DND-41 (cell line): ENCODE measurements at regions not wholly inside any gene's neighbourhood (a gene's known extent, or its start where the extent isn't known, plus 50 kb on each side); places are given as distances from the start of the nearest gene placed in this dataset.

Source experiments
- ATAC-seq: fragments of 200-7000 bp; cut with Tn5 transposase; 3 replicates; pipeline ENCODE4 v1.9.1; 2021; ENCODE audit warnings: low read depth; ENCODE audit not compliant: insufficient read depth
- DNase-seq: peaks from one replicate; pipeline ENCODE4 v3.0.0-alpha.2; 2020
- H2AFZ ChIP-seq: 2 replicates; pipeline ENCODE4 v1.6.0; 2012; ENCODE audit warnings: low read depth, low read length
- H3K27ac ChIP-seq: 2 replicates; pipeline ENCODE4 v1.5.1; 2012; ENCODE audit warnings: low read length, inconsistent platforms
- H3K27me3 ChIP-seq: fragments of 200-600 bp; sonication (generic); 2 replicates; pipeline ENCODE4 v1.6.0; 2012; ENCODE audit warnings: low read length, mild to moderate bottlenecking, inconsistent platforms; ENCODE audit not compliant: insufficient read depth, poor library complexity
- H3K36me3 ChIP-seq: 2 replicates; pipeline ENCODE4 v1.5.1; 2012; ENCODE audit warnings: low read length, inconsistent platforms; ENCODE audit not compliant: insufficient read depth
- H3K4me1 ChIP-seq: 2 replicates; pipeline ENCODE4 v1.5.1; 2012; ENCODE audit warnings: mild to moderate bottlenecking, low read length; ENCODE audit not compliant: insufficient read depth
- H3K4me2 ChIP-seq: 2 replicates; pipeline ENCODE4 v1.6.0; 2012; ENCODE audit warnings: mild to moderate bottlenecking, moderate library complexity, low read length, inconsistent platforms; ENCODE audit not compliant: insufficient read depth
- H3K4me3 ChIP-seq, 2 experiments: fragments of 200-600 bp in 1 of 2; shearing (Covaris generic) in 1 of 2; 2 replicates each; pipeline ENCODE4 v1.5.1; 2012 to 2016; ENCODE audit warnings: inconsistent platforms in 2 of 2, low read length in 2 of 2, mild to moderate bottlenecking in 2 of 2, low read depth in 1 of 2, moderate library complexity in 1 of 2
- H3K79me2 ChIP-seq: 2 replicates; pipeline ENCODE4 v1.6.0; 2012; ENCODE audit warnings: low read length, inconsistent platforms; ENCODE audit not compliant: insufficient read depth
- H3K9ac ChIP-seq: 2 replicates; pipeline ENCODE4 v1.6.0; 2012; ENCODE audit warnings: low read depth, mild to moderate bottlenecking, inconsistent platforms, low read length, moderate library complexity
- H3K9me3 ChIP-seq: 2 replicates; pipeline ENCODE4 v1.5.1; 2012; ENCODE audit warnings: low read length, moderate library complexity, mild to moderate bottlenecking, inconsistent platforms; ENCODE audit not compliant: insufficient read depth, severe bottlenecking
- H4K20me1 ChIP-seq: 2 replicates; pipeline ENCODE4 v1.6.0; 2012; ENCODE audit warnings: low read length; ENCODE audit not compliant: insufficient read depth
- EZH2 ChIP-seq: IDR thresholded peaks from 3 replicates; pipeline ENCODE4 v1.6.1; 2012; ENCODE audit warnings: borderline replicate concordance, low read depth, mild to moderate bottlenecking, moderate library complexity, low read length, inconsistent platforms; ENCODE audit not compliant: severe bottlenecking
- TF ChIP-seq, protein P1 (sequence below): IDR thresholded peaks from 2 replicates; pipeline ENCODE4 v1.5.1; 2012; ENCODE audit warnings: borderline replicate concordance, low read length, moderate library complexity, mild to moderate bottlenecking; ENCODE audit not compliant: poor library complexity, severe bottlenecking; ENCODE audit errors: extremely low read depth

DNA sequence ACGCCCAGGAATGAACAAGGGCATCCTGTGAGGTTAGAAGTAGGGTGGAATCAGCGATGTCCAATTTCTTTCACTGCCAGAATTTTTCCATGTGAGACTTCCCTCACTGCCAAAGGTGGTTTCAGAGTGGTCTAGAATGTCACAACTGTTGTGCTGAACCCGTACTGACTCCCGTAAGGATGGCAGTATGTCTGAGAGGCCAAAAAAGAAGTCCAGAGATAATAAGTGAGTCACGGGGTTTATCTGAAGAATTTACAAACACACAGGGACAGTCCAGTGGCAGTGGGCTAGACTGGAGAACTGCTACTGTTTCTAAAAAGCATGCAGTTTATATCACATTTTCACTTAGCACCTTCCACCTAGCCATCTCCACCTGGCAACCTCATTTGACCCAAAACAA lies 160.6 kb upstream of the ATP10A start:
- no peak overlapping the region for H3K9ac ChIP-seq
- no peak for DNase-seq
- no peaks in the 10 kb centered on the region for H3K4me1 ChIP-seq
- no peaks in the 10 kb centered on the region for H3K27me3 ChIP-seq
- H4K20me1 ChIP-seq, result no peaks in the 10 kb centered on the region
- no peaks in the 10 kb centered on the region for H3K79me2 ChIP-seq
- H3K36me3 ChIP-seq, result no peaks in the 10 kb centered on the region
- H3K4me3 ChIP-seq, result no peak overlapping the region
- no peak overlapping the region for H3K27ac ChIP-seq
- no peak for TF ChIP-seq EZH2
- TF ChIP-seq, protein P1, sequence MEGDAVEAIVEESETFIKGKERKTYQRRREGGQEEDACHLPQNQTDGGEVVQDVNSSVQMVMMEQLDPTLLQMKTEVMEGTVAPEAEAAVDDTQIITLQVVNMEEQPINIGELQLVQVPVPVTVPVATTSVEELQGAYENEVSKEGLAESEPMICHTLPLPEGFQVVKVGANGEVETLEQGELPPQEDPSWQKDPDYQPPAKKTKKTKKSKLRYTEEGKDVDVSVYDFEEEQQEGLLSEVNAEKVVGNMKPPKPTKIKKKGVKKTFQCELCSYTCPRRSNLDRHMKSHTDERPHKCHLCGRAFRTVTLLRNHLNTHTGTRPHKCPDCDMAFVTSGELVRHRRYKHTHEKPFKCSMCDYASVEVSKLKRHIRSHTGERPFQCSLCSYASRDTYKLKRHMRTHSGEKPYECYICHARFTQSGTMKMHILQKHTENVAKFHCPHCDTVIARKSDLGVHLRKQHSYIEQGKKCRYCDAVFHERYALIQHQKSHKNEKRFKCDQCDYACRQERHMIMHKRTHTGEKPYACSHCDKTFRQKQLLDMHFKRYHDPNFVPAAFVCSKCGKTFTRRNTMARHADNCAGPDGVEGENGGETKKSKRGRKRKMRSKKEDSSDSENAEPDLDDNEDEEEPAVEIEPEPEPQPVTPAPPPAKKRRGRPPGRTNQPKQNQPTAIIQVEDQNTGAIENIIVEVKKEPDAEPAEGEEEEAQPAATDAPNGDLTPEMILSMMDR, result no peak
- no peaks in the 10 kb centered on the region for H3K9me3 ChIP-seq
- no peak overlapping the region for H2AFZ ChIP-seq
- H3K4me2 ChIP-seq, result no peak overlapping the region
- no peak for ATAC-seq

DNA sequence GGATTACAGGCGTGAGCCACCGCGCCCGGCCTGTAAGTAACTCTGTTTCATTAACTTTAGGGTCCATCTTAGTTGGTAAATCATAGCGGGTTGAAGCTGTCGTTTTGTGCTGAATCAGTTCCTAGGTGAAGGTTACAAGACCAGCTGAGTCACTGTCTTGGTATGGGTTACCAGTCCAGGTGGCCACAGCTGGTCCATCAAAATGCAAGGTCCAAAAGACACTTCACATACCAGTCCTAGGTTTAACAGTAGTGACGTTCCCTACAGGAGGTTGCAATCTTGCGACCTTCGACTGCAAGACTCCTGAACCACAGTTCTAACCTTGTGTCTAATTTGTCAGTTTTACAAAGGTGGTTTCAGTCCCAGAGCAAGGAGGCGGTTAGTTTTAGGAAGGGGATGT lies 160.1 kb upstream of the ATP10A start:
- DNase-seq (no peak), ATAC-seq (no peak)
- H3K9me3 ChIP-seq, result no peaks in the 10 kb centered on the region
- no peaks in the 10 kb centered on the region for H3K27me3 ChIP-seq
- no peaks in the 10 kb centered on the region for H4K20me1 ChIP-seq
- H3K79me2 ChIP-seq, result no peaks in the 10 kb centered on the region
- H3K4me2 ChIP-seq, result no peak overlapping the region
- no peak overlapping the region for H3K4me3 ChIP-seq
- H2AFZ ChIP-seq, result no peak overlapping the region
- H3K27ac ChIP-seq, result no peak overlapping the region
- no peak overlapping the region for H3K9ac ChIP-seq
- H3K4me1 ChIP-seq, result no peaks in the 10 kb centered on the region
- no peak for TF ChIP-seq EZH2
- TF ChIP-seq, protein P1, result no peak
- no peaks in the 10 kb centered on the region for H3K36me3 ChIP-seq

DNA sequence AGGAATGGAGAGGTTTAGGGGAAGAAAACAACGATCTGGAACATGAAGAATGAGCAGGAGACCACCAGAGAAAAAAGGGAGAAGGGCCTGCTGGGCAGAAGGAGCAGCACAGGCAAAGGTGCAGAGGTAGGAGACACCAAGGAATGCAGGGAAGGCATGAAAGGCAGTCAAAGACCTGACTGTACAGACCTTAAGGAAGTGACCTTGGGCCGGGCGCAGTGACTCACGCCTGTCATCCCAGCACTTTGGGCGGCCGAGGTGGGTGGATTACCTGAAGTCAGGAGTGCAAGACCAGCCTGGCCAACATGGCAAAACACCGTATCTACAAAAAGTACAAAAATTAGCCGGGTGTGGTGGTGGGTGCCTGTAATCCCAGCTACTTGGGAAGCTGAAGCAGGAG lies 157.7 kb upstream of the ATP10A start:
- TF ChIP-seq, protein P1, result no peak
- TF ChIP-seq EZH2, result no peak
- no peak for ATAC-seq

DNA sequence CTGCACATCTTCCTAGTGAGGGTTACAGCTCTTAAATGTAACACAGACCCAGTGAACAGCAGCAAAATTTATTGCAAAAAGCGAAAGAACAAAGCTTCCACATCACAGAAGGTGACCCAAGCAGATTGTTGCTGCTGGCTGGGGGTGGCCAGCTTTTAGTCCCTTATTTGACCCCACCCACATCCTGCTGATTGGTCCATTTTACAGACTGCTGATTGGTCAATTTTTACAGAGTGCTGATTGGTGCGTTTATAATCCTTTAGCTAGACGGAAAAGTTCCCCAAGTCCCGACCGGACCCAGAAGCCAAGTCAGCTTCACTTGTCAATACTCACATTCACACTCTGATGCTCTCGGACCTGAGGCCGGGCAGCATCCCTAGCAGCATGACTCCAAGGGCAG lies 154.5 kb upstream of the ATP10A start:
- no peak overlapping the region for H3K4me3 ChIP-seq
- H3K27me3 ChIP-seq, result no peaks in the 10 kb centered on the region
- H3K4me1 ChIP-seq, result no peaks in the 10 kb centered on the region
- TF ChIP-seq, protein P1, result no peak
- no peak for TF ChIP-seq EZH2
- no peak overlapping the region for H2AFZ ChIP-seq
- DNase-seq (no peak), ATAC-seq (no peak)
- no peaks in the 10 kb centered on the region for H3K36me3 ChIP-seq
- H4K20me1 ChIP-seq, result no peaks in the 10 kb centered on the region
- no peak overlapping the region for H3K27ac ChIP-seq
- H3K79me2 ChIP-seq, result no peaks in the 10 kb centered on the region
- H3K9me3 ChIP-seq, result no peaks in the 10 kb centered on the region
- no peak overlapping the region for H3K4me2 ChIP-seq
- H3K9ac ChIP-seq, result no peak overlapping the region

More for the DNA sequence above, 157.7 kb upstream of the ATP10A start:
- H3K4me2 ChIP-seq, result no peak overlapping the region
- no peaks in the 10 kb centered on the region for H3K79me2 ChIP-seq
- H3K27me3 ChIP-seq, result no peaks in the 10 kb centered on the region
- H3K27ac ChIP-seq, result no peak overlapping the region
- H3K4me3 ChIP-seq, result no peak overlapping the region
- H3K9me3 ChIP-seq, result no peaks in the 10 kb centered on the region
- no peaks in the 10 kb centered on the region for H3K4me1 ChIP-seq
- no peak for DNase-seq
- no peaks in the 10 kb centered on the region for H3K36me3 ChIP-seq
- H3K9ac ChIP-seq, result no peak overlapping the region
- no peak overlapping the region for H2AFZ ChIP-seq
- H4K20me1 ChIP-seq, result no peaks in the 10 kb centered on the region
